Neural cell (in vitro differentiated cells): ENCODE measurements at regions not wholly inside any gene's neighbourhood (a gene's known extent, or its start where the extent isn't known, plus 50 kb on each side); places are given as distances from the start of the nearest gene placed in this dataset.

Experiments used
- H2AFZ ChIP-seq: fragments of 200-600, 300-800 bp; sonication (generic), shearing (Covaris generic); 2 replicates; pipeline ENCODE4 v1.6.0; 2014; ENCODE audit warnings: low read depth, mild to moderate bottlenecking, antibody characterized with exemption, low read length, moderate library complexity
- H3F3A ChIP-seq: fragments of 200-600 bp; shearing (Covaris generic); 2 replicates; pipeline ENCODE4 v1.6.1; 2016; ENCODE audit warnings: mild to moderate bottlenecking, moderate library complexity, mixed read lengths, antibody characterized with exemption, low read length; ENCODE audit not compliant: insufficient read depth, poor library complexity, severe bottlenecking
- H3K27ac ChIP-seq: fragments of 200-600, 300-800 bp; sonication (generic), shearing (Covaris generic); 2 replicates; pipeline ENCODE4 v1.5.1; 2014; ENCODE audit warnings: mild to moderate bottlenecking, low read length, moderate library complexity
- H3K27me3 ChIP-seq: fragments of 300-800, 200-600 bp; sonication (generic), shearing (Covaris generic); 2 replicates; pipeline ENCODE4 v1.6.0; 2014; ENCODE audit warnings: mild to moderate bottlenecking, low read depth, low read length, moderate library complexity; ENCODE audit not compliant: insufficient read depth
- H3K36me3 ChIP-seq: fragments of 300-800, 200-600 bp; sonication (generic), shearing (Covaris generic); 2 replicates; pipeline ENCODE4 v1.5.1; 2014; ENCODE audit warnings: mild to moderate bottlenecking, antibody characterized with exemption, low read length, moderate library complexity; ENCODE audit not compliant: insufficient read depth
- H3K4me2 ChIP-seq: fragments of 300-800, 200-600 bp; sonication (generic), shearing (Covaris generic); 2 replicates; pipeline ENCODE4 v1.6.0; 2014; ENCODE audit warnings: mild to moderate bottlenecking, low read length
- H3K4me3 ChIP-seq: fragments of 300-800, 200-600 bp; sonication (generic), shearing (Covaris generic); 2 replicates; pipeline ENCODE4 v1.5.1; 2014; ENCODE audit warnings: mild to moderate bottlenecking, low read length, moderate library complexity
- H3K79me2 ChIP-seq: fragments of 200-600 bp; shearing (Covaris generic); replicated peaks from 2 replicates; pipeline ENCODE4 v1.6.0; 2014; ENCODE audit warnings: mild to moderate bottlenecking, low read length, moderate library complexity; ENCODE audit not compliant: insufficient read depth
- H3K9ac ChIP-seq: fragments of 300-800, 200-600 bp; sonication (generic), shearing (Covaris generic); 2 replicates; pipeline ENCODE4 v1.6.1; 2016; ENCODE audit warnings: mild to moderate bottlenecking, low read length, mixed read lengths
- H3K9me2 ChIP-seq: fragments of 200-600 bp; shearing (Covaris generic); 2 replicates; pipeline ENCODE4 v1.6.1; 2016; ENCODE audit warnings: mild to moderate bottlenecking, low read length, mixed read lengths; ENCODE audit not compliant: insufficient read depth
- H3K9me3 ChIP-seq: fragments of 200-600, 300-800 bp; sonication (generic), shearing (Covaris generic); 2 replicates; pipeline ENCODE4 v1.6.1; 2016; ENCODE audit warnings: mild to moderate bottlenecking, mixed run types, low read length, moderate library complexity, mixed read lengths
- H4K20me1 ChIP-seq: fragments of 200-600 bp; shearing (Covaris generic); 2 replicates; pipeline ENCODE4 v1.6.1; 2016; ENCODE audit warnings: mild to moderate bottlenecking, mixed run types; ENCODE audit not compliant: insufficient read depth
- EP300 ChIP-seq: fragments of 450-650 bp; conservative IDR thresholded peaks from 2 replicates; pipeline ENCODE4 v1.6.1; 2014; ENCODE audit warnings: antibody characterized with exemption, mild to moderate bottlenecking, moderate library complexity; ENCODE audit not compliant: poor library complexity, severe bottlenecking
- EZH2 ChIP-seq: fragments of 200-600, 300-800 bp; shearing (Covaris generic), sonication (generic); IDR thresholded peaks from 2 replicates; pipeline ENCODE4 v1.6.1; 2014; ENCODE audit warnings: antibody characterized with exemption, low read length, borderline replicate concordance, mild to moderate bottlenecking; ENCODE audit not compliant: insufficient read depth, poor library complexity, severe bottlenecking
- MXI1 ChIP-seq: fragments of 450-650 bp; conservative IDR thresholded peaks from 2 replicates; pipeline ENCODE4 v1.6.1; 2014; ENCODE audit warnings: antibody characterized with exemption, mild to moderate bottlenecking; ENCODE audit not compliant: poor library complexity, severe bottlenecking
- POLR2AphosphoS5 ChIP-seq: IDR thresholded peaks from 2 replicates; pipeline ENCODE4 v1.6.1; 2012
- RAD21 ChIP-seq: fragments of 450-650 bp; conservative IDR thresholded peaks from 2 replicates; pipeline ENCODE4 v1.6.1; 2014; ENCODE audit warnings: antibody characterized with exemption, mild to moderate bottlenecking, moderate library complexity
- SMC3 ChIP-seq: fragments of 450-650 bp; conservative IDR thresholded peaks from 2 replicates; pipeline ENCODE4 v1.6.1; 2014; ENCODE audit warnings: antibody characterized with exemption, mild to moderate bottlenecking, moderate library complexity; ENCODE audit not compliant: poor library complexity
- TAF1 ChIP-seq: IDR thresholded peaks from 2 replicates; pipeline ENCODE4 v1.6.1; 2012; ENCODE audit warnings: low read depth
- TF ChIP-seq, protein P1 (sequence below): IDR thresholded peaks from 2 replicates; pipeline ENCODE4 v1.6.1; 2012; ENCODE audit warnings: borderline replicate concordance
- TF ChIP-seq, protein P2 (sequence below): fragments of 450-650 bp; IDR thresholded peaks from 2 replicates; pipeline ENCODE4 v1.5.1; 2014; ENCODE audit warnings: antibody characterized with exemption, mild to moderate bottlenecking, moderate library complexity; ENCODE audit not compliant: poor library complexity, severe bottlenecking

GRCh38 chr11:110900426-110900825 lies 188.2 kb upstream of the ARHGAP20 start:
- no peaks in the 10 kb centered on the region for H3K27me3 ChIP-seq
- H3K36me3 ChIP-seq, result no peaks in the 10 kb centered on the region
- TF ChIP-seq TAF1 (no peak), SMC3 (no peak), EP300 (no peak), MXI1 (no peak), RAD21 (no peak), EZH2 (no peak), POLR2AphosphoS5 (no peak)
- TF ChIP-seq, protein P1, sequence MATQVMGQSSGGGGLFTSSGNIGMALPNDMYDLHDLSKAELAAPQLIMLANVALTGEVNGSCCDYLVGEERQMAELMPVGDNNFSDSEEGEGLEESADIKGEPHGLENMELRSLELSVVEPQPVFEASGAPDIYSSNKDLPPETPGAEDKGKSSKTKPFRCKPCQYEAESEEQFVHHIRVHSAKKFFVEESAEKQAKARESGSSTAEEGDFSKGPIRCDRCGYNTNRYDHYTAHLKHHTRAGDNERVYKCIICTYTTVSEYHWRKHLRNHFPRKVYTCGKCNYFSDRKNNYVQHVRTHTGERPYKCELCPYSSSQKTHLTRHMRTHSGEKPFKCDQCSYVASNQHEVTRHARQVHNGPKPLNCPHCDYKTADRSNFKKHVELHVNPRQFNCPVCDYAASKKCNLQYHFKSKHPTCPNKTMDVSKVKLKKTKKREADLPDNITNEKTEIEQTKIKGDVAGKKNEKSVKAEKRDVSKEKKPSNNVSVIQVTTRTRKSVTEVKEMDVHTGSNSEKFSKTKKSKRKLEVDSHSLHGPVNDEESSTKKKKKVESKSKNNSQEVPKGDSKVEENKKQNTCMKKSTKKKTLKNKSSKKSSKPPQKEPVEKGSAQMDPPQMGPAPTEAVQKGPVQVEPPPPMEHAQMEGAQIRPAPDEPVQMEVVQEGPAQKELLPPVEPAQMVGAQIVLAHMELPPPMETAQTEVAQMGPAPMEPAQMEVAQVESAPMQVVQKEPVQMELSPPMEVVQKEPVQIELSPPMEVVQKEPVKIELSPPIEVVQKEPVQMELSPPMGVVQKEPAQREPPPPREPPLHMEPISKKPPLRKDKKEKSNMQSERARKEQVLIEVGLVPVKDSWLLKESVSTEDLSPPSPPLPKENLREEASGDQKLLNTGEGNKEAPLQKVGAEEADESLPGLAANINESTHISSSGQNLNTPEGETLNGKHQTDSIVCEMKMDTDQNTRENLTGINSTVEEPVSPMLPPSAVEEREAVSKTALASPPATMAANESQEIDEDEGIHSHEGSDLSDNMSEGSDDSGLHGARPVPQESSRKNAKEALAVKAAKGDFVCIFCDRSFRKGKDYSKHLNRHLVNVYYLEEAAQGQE, result no peak
- TF ChIP-seq, protein P2, sequence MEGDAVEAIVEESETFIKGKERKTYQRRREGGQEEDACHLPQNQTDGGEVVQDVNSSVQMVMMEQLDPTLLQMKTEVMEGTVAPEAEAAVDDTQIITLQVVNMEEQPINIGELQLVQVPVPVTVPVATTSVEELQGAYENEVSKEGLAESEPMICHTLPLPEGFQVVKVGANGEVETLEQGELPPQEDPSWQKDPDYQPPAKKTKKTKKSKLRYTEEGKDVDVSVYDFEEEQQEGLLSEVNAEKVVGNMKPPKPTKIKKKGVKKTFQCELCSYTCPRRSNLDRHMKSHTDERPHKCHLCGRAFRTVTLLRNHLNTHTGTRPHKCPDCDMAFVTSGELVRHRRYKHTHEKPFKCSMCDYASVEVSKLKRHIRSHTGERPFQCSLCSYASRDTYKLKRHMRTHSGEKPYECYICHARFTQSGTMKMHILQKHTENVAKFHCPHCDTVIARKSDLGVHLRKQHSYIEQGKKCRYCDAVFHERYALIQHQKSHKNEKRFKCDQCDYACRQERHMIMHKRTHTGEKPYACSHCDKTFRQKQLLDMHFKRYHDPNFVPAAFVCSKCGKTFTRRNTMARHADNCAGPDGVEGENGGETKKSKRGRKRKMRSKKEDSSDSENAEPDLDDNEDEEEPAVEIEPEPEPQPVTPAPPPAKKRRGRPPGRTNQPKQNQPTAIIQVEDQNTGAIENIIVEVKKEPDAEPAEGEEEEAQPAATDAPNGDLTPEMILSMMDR, result no peak
- no peaks in the 10 kb centered on the region for H3K9me3 ChIP-seq
- H3K4me2 ChIP-seq, result no peak overlapping the region
- no peak overlapping the region for H2AFZ ChIP-seq
- H3F3A ChIP-seq, result no peaks in the 10 kb centered on the region
- H3K9me2 ChIP-seq, result no peaks in the 10 kb centered on the region
- no peak overlapping the region for H3K4me3 ChIP-seq
- H3K27ac ChIP-seq, result no peak overlapping the region
- H3K9ac ChIP-seq, result no peak overlapping the region
- no peaks in the 10 kb centered on the region for H3K79me2 ChIP-seq
- H4K20me1 ChIP-seq, result no peaks in the 10 kb centered on the region

DNA sequence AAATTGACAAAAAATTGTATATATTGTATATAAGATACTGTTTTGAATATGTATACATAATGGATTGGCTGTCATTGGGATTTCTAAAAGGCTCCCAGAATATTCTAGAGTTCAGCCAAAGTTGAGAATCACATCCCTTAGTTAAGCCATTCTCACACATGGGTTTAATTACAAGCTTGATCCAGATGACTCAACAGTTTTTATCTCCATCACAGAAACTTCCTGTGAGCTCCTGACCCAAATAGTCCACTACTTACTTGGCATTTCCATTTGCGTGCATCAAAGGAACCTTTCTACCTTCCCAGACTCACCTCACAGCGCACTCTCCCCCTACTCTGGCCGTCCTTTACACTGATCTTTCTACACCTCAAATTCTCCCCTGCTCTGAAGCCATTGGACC lies 184.8 kb upstream of the ARHGAP20 start:
- Histone ChIP-seq H3K9me2 (no peaks in the 10 kb centered on the region), H3K36me3 (no peaks in the 10 kb centered on the region), H3K4me2 (no peak overlapping the region), H3K27me3 (no peaks in the 10 kb centered on the region), H3K79me2 (no peaks in the 10 kb centered on the region), H3K9ac (no peak overlapping the region), H3K9me3 (no peaks in the 10 kb centered on the region), H3K4me3 (no peak overlapping the region), H3F3A (no peaks in the 10 kb centered on the region), H4K20me1 (no peaks in the 10 kb centered on the region), H2AFZ (no peak overlapping the region), H3K27ac (no peak overlapping the region)
- TF ChIP-seq RAD21 (no peak), MXI1 (no peak), EZH2 (no peak), SMC3 (no peak), EP300 (no peak), TAF1 (no peak), POLR2AphosphoS5 (no peak)
- TF ChIP-seq, protein P2, result no peak
- TF ChIP-seq, protein P1, result no peak
